GM18520 (cell line): ENCODE measurements at regions not wholly inside any gene's neighbourhood (a gene's known extent, or its start where the extent isn't known, plus 50 kb on each side); places are given as distances from the start of the nearest gene placed in this dataset.

Experiments
- ATAC-seq: cut with Tn5 transposase; IDR thresholded peaks from one replicate; pipeline ENCODE4 v1.9.1; 2021; ENCODE audit not compliant: unreplicated experiment

DNA sequence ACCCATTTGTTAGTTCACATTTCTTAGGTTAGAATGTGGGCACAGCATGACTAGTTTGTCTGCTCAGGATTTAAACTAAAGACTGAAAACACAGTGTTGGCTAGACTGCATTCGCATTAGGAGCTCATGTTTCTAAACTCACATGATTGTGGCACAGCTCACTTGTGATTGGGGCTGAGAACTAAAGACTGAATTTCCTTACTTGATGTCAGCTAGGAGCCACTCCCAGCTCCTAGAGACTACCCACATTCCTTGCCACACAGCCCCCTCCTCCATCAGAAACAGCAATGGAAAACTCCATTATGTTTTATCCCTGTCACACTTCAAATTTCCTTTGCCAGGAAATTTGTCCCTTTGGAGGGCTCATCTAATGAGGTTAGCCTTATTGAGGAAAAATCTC lies 170.2 kb upstream of the NUDT6 start:
- no peak for ATAC-seq

DNA sequence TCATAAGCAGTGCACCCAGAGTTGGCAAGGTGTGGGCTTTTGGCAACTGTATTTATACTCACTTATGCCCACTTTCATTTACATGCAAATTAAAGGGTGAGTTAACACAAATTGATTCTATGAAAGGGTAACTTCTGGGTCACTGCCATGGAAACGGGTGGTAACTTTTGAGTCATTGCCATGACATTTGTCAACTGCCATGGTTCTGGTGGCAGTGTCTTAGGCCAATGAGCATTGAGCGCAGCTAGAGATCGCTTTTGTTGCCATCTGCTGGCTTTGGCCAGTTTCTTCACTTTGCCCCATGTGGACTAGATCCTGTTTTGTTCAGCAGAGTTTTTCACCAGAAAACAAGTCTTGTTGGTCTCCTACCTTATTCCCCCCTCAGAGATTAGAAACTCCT lies 170.8 kb upstream of the NUDT6 start:
- ATAC-seq: no peak

DNA sequence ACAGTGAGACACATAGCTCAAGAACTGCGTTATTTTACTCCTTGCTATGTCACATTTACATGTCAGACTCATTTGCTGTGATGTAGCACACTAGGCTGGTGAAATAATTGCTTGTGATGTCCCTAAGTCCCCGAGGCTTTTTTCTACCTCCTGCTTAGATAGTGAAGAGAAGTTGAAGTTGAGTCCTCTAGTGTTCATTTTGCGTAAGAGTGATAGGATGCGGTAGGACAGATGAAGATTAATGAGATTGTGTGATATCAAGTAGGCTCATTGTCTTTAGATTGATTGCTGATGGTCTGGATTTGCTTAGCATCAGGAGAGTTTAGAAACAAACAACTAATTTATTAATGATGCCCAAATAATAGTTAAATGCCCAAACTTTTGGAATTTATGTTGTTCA lies 173.6 kb upstream of the NUDT6 start:
- ATAC-seq: no peak

DNA sequence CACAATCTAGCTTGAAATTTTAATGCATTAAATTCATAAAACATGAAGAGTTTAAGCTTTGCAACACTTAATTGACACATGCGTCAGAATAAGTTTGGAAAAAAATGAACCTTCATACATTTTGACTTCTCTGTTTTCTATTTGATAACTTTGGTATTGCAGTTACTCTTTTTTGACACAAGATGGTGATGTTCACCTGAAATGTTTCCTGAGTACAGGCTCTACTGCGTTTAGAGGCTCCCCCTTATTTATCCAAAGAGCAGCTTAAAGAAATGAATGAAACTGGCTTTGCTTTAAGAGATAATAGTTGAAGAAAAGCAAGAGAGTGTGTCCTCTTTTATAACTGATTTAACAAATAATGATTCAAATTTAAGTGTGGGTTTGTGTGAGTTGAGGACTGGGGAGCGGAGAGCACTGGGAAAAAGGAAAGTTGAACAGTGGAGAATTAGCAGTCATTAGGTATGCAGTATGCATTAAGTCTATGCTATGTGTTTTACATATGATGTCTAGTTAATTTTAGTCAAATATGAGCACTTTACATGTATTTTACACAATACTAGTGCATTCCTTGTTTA lies 180.6 kb upstream of the NUDT6 start:
- no peak for ATAC-seq

DNA sequence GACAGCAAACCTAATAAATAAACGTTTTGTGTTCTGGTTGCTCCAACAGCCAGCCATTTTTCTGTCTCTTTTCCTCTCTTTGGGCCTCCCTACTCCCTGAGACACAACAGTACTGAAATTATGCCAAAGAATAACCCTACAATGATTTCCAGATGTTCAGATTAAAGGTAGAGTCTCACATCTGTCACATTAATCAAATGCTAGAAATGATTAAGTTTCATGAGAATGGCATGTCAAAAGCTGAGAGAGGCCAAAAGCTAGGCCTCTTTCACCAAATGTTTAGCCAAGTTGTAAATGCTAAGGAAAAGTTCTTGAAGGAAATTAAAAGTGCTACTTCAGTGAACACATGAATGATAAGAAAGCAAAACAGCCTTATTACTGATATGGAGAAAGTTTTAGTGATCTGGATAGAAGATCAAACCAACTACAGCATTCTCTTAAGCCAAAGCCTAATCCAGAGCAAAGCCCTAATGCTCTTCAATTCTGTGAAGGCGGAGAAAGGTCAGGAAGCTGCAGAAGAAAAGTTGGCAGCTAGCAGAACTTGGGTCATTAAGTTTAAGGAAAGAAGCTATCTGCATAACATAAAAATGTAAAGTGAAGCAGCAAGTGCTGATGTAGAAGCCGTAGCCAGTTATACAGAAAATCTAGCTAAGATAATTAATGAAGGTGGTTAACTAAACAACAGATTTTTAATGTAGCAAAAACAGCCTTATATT lies 182.1 kb upstream of the NUDT6 start:
- no peak for ATAC-seq

DNA sequence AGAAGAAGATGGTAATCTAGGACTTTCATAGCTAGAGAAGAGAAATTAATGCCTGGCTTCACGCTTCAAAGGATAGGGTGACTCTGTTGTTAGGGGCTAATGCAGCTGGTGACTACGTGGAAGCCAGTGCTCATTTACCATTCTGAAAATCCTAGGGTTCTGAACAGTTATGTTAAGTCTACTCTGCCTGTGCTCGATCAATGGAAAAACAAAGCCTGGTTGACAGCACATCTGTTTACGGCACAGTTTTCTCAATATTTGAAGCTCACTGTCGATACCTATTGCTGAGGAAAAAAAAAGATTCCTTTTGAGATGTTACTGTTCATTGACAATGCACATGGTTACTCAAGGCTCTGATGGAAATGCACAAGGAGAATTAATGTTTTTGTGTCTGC lies 182.6 kb upstream of the NUDT6 start:
- no peak for ATAC-seq

DNA sequence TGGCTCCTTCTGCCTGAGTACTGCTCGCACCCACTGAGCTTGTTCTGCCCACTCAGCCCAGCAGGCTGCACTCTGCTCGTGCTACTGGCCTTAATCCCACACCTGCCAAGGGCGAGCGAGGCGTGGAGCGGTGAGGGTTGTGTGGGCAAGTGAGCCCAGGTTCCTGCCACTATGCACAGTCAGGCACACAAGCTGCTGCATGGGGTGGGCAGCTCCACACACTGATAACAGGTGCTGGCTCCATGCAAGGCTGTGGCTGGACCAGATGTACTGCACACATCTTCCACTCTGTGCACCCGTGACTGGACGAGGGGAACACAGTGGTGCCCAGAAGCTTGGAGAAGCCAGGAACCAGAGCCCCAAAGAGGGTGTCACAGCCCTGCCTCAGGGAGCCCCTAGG lies 184.3 kb upstream of the NUDT6 start:
- no peak for ATAC-seq

DNA sequence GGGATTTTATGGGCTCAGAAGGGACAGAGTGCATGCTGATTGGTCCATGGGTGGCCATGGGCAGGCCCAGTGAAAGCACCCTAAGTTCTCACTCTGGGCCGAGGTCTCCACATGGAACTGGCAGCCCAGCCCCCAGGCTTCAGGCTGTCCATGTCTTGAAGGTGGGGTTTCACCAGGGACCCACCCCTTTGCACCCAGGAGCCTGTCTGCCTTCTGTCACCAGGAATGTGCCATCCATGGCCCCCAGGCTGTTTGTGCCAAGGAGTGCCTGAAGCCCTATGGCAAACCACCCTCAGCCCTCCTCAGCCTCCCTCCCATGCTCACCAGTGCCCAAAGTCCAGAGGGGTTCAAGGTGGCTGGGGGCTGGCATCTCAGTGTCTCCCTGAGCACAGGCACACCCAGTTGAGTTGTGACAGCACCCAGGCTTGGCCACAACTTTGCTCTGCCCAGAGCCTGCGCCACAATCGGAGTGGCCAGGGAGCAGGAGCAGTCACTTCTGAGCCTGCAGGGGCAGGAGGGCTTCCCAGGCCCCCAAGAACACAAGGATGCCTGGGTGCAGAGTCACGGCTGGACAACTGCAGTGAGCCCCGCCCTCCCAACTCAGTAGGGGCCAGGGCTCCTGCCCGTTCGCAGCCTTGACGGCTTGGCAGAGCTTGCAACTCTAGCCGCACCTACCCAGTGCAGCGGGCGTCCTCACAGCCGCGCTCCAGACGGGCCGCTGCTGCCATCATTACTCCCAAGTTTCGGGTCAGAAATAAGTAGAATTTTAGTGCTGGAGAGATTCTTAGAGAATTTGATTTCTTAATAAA lies 185.3 kb upstream of the NUDT6 start:
- ATAC-seq: no peak

DNA sequence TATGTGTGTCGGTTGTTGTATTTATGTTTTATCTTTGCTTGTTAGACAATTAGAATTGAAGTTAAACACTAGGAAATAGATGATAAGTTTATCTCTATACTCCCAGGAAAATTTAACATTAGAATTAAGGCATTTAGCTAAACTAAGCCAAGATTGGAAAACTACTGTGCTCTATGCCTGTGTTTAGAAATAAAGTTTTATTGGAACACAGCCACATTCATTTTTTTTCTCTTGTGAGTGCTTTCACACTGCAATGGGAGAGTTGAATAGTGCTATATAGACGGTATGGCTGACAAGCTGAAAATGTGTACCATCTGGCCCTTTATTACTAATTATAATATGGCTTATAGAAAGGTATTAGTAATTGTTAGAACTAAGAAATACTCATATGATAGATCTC lies 186.7 kb upstream of the NUDT6 start:
- no peak for ATAC-seq

DNA sequence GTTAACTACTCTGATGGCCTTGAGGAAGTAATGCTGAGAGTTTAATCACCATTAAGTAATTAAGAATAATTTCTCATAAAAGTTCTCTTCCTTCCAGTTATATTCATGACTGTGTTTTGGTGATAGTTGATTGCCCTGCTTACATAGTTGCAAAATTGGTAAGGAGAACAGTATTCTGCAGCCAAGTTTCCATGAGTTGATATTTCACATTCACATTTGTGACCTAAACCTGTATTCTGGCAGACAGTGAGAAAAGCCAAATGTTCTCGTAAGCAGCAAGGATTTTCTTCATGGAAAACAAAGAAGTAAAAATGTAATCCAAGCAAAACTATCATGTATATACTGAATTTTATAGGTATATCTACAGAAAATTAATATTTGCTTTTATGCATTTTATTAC lies 187.8 kb upstream of the NUDT6 start:
- no peak for ATAC-seq

DNA sequence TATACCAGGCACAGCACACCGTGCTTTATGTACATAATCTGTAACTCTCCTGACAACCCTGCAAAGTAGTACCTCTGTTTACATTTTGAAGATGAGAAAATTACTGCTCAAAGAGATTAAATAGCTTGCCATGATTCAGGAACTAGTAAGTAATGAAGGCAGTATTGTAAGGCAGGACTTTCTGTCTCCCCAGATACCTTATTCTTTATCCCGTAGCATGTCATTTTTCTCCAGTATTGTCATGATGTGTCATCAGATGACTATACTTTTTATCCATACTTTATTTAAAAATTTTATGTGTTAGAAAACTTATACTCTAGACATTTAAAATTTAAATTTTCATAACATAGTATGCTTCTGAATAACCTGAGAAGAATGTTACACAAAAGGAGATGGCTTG lies 188.3 kb upstream of the NUDT6 start:
- no peak for ATAC-seq

DNA sequence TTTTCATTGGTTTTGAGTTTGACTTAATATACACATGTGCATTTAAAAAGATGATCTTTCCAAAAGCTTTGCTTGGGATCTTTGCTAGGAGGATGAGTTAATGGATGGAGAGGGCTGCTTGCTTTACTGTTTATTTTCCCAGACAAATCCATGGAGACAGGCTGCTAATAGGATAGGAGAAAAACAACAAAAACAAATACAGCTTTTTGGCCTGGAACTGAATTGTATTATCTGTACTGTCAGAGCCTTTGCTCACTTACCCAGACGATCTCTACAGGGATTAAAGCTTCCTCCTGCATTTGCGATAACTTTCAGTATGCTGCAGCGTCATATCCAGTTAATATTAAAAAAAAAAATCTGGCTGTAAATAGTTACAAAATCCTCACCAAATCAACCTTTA lies 190.8 kb upstream of the NUDT6 start:
- ATAC-seq: no peak

DNA sequence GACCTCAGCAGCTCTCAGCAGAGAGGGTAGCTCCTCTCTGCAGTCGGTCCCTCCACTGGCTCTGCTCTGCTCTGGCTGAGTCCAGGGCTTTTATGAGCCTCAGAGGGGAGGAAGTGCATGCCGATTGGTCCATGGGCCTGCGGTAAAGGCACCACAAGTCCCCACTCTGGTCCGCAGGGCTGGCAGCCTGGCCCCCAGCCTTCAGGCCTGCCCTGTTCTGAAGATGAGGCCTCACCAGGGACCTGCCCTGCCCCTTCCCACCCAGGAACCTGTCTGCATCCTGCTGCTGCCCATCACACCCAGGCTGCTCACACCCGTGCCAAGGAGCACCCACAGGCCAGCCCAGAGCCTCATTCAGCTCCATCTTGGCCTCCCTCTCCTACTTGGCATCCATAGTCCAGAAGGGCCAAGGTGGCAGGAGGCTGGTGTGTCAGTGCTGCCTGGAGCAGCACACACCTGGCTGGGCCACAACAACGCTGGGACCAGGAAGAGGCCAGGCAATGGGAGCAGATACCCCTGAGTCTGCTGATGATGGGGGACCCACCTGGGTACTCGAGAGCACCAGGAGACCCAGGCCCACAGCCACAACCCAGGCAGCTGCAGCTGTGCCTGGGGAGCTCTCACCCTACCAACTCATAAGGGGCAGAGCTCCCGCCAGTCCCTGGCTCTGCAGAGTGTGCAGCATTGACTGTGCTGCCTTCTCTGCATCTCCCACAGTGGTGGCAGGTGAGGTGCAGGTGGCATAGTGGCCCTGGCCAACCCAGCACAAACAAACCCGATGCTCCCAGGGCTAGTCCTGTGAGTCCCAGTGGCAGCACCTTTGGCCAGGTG lies 191.9 kb upstream of the NUDT6 start:
- no peak for ATAC-seq

DNA sequence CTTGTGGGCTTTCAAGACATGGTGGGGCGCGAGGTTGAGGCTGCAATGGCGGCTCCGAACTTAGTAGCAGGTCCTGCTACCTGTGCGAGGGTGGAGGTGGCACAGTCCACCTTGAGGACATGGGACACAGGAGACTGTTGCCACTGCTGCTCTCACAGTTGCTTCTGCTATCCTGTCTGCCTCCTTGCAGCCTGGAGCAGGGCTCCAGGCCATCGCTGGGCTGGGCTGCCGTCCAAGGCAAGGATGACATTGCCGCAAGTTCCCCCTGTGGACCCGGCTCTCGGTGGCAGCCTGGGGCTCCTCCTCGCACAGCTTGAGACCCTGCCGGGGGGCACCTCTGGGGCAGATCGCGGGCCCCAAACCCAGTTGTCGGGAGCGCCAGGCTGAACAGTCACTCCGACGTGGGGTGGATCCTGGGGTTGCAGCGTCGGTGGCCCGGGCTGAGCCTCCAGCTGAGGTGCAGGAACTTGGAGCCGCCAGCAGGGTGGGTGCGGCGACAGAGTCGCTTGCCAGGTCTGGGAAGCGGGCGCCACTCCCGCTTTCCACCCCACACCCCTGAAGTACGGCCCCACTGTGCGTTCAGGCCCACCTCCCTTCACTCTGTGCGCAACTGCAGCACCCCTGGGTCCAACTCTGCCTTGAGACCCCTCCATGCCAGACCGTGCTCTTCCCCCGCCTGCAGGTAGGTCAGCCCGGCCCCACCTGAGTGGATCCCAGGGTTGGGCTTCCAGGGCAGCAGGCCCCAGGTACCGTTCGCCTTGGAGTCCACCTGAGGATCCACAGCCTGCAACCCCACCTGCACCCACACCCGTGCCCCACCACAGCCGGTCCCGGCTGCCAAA lies 192.7 kb upstream of the NUDT6 start:
- ATAC-seq: no peak

DNA sequence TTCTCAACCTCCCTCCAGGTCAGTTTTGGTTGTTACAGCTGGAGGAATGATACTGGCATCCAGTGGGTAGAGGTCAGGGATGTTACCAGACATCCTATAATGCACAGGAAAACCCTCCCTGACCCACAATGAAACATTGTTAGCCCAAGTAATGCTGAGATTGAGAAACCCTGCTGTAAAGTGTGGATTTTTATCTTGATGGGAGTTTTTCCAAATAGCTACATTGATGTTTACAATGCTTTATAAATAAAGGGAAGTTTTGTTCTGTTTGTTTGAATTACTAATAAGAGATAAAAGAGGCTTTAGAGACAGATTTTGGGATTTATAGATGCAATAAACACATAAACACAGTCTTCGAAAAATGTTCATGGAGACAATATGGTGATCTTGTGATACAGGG lies 194.0 kb upstream of the NUDT6 start:
- ATAC-seq: no peak

DNA sequence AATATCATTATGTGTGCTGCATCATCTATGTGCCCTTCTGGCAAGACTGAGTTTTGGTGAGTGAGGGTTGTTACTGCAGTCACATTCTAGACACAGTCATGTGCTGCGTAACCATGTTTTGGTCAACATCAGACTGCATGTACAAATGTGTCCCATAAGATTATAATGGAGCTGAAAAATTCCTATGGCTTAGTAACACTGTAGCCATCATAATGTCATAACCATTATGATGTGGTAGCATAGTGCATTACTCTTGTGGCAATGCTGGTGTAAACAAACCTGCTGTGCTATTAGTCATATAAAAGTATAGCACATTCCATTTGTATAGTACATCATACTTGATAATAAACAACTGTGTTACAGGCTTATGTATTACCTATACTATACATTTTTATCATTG lies 198.1 kb upstream of the NUDT6 start:
- no peak for ATAC-seq

DNA sequence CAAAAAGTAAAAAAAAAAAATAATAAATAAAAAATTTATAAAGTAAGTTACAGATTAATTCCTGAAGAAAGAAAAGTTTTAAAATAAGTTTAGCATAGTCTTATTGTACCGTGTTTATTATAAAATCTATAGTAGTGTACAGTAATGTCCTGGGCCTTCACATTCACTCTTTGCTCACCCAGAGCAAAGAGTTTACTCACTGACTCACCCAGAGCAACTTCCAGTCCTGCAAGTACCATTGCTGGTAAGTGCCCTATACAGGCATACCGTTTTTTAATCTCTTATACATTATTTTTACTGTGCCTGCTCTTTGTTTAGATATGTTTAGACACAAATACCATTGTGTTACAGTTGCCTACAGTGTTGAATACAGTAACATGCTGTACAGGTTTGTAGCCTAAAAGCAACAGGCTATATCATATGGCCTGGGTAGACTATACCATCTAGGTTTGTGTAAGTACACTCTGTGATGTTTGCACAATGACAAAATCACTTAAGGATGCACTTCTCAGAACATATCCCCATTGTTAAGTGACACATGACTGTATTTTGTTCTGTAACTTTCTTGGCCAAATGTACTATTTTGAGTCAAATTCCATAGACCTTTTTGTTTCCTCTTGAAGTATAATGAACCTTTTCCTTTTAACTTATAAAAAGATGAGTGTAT lies 199.0 kb upstream of the NUDT6 start:
- ATAC-seq: no peak

DNA sequence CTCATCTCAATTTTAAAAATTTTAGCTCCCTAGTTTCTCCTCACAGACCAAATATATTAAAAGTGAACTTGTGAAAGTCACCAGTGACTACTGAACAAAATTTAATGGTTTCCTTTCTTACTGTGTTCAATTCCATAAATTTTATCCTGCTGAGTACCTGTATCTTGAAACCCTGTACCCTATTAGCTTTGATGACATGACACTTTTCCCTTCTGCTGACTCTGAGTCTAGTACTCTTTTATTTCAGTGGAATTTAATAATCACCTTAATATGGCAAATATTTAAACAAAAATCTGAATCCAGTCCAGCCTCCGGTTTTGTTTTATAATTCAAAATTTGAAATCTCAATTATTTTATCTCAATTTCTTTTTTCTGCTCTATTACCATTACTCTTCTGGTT lies 203.1 kb upstream of the NUDT6 start:
- no peak for ATAC-seq

DNA sequence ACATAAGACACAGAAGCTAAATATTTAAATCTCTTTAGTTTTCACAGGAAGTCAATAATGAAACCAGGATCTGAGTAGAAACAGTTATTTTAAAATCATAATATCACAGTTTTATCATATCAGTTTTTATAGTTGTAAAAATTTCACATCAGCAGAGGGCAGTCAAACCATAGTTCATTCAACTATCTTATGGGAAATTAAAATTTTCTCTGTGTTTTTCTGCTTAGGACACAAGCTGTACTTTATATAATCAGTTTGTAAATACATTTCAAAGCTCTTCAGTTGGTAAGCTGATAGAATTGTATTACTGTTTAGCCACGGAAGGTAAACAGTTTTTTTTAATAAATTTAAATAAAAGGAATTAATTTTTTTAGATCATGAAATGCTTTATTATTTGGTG lies 204.8 kb upstream of the NUDT6 start:
- ATAC-seq: no peak

DNA sequence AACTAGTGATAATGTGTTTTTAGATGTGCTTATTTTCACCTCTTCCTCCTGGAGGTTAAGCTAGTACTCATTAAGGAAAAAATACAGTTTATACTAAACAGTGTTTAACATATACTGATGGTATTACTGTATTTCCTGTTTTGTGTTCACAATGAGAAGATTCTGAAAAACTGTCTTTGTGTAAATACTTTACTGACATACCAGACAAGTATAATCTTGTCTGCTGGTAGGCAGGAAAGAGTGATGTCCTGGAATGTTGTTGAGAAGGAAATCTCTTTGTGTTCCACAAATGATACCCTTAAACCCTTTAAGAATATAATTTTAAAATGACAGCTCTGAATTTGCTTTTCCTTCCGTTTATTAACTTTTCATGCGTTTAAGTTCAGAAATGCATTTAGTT lies 205.5 kb upstream of the NUDT6 start:
- no peak for ATAC-seq
